K562 (cell line): ENCODE measurements at regions not wholly inside any gene's neighbourhood (a gene's known extent, or its start where the extent isn't known, plus 50 kb on each side); places are given as distances from the start of the nearest gene placed in this dataset.

Experiments used
- BRF2 ChIP-seq: IDR thresholded peaks from 3 replicates; pipeline ENCODE4 v1.6.1; 2011; ENCODE audit warnings: borderline replicate concordance, mild to moderate bottlenecking; ENCODE audit not compliant: insufficient read length, insufficient read depth
- EHMT2 ChIP-seq: fragments of 450-650 bp; IDR thresholded peaks from 2 replicates; pipeline ENCODE4 v1.6.1; 2018; ENCODE audit warnings: antibody characterized with exemption
- HINFP ChIP-seq: fragments of 450-650 bp; conservative IDR thresholded peaks from 2 replicates; pipeline ENCODE4 v1.6.1; 2016; ENCODE audit warnings: missing genetic modification characterization, low read depth, mild to moderate bottlenecking, control low read depth, missing compliant biosample characterization
- LEF1 ChIP-seq: fragments of 450-650 bp; IDR thresholded peaks from 2 replicates; pipeline ENCODE4 v1.6.1; 2016; ENCODE audit warnings: mild to moderate bottlenecking
- NCOA2 ChIP-seq, 2 experiments: fragments of 450-650 bp; IDR thresholded peaks; 2 replicates each; pipeline ENCODE4 v1.6.1; 2018; ENCODE audit warnings: mild to moderate bottlenecking in 2 of 2, moderate library complexity in 1 of 2; ENCODE audit not compliant: partially characterized antibody in 2 of 2
- ZBTB9 ChIP-seq: fragments of 450-650 bp; formaldehyde crosslinking; IDR thresholded peaks from 2 replicates; pipeline ENCODE4 v1.4.0; 2020; ENCODE audit warnings: mild to moderate bottlenecking, moderate library complexity
- TF ChIP-seq, protein P1 (sequence below): fragments of 450-650 bp; IDR thresholded peaks from 2 replicates; pipeline ENCODE4 v1.6.1; 2014; ENCODE audit warnings: low read depth, mild to moderate bottlenecking, moderate library complexity, borderline replicate concordance
- TF ChIP-seq, protein P2 (sequence below): fragments of 150-350 bp; IDR thresholded peaks from 2 replicates; pipeline ENCODE4 v1.6.1; 2014; ENCODE audit warnings: low read depth, mild to moderate bottlenecking, low read length, borderline replicate concordance

GRCh38 chr20:58130156-58130555 lies 98.3 kb downstream of the ANKRD60 start (continued):
- TF ChIP-seq, protein P1, sequence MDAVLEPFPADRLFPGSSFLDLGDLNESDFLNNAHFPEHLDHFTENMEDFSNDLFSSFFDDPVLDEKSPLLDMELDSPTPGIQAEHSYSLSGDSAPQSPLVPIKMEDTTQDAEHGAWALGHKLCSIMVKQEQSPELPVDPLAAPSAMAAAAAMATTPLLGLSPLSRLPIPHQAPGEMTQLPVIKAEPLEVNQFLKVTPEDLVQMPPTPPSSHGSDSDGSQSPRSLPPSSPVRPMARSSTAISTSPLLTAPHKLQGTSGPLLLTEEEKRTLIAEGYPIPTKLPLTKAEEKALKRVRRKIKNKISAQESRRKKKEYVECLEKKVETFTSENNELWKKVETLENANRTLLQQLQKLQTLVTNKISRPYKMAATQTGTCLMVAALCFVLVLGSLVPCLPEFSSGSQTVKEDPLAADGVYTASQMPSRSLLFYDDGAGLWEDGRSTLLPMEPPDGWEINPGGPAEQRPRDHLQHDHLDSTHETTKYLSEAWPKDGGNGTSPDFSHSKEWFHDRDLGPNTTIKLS: no peak
- TF ChIP-seq, protein P2, sequence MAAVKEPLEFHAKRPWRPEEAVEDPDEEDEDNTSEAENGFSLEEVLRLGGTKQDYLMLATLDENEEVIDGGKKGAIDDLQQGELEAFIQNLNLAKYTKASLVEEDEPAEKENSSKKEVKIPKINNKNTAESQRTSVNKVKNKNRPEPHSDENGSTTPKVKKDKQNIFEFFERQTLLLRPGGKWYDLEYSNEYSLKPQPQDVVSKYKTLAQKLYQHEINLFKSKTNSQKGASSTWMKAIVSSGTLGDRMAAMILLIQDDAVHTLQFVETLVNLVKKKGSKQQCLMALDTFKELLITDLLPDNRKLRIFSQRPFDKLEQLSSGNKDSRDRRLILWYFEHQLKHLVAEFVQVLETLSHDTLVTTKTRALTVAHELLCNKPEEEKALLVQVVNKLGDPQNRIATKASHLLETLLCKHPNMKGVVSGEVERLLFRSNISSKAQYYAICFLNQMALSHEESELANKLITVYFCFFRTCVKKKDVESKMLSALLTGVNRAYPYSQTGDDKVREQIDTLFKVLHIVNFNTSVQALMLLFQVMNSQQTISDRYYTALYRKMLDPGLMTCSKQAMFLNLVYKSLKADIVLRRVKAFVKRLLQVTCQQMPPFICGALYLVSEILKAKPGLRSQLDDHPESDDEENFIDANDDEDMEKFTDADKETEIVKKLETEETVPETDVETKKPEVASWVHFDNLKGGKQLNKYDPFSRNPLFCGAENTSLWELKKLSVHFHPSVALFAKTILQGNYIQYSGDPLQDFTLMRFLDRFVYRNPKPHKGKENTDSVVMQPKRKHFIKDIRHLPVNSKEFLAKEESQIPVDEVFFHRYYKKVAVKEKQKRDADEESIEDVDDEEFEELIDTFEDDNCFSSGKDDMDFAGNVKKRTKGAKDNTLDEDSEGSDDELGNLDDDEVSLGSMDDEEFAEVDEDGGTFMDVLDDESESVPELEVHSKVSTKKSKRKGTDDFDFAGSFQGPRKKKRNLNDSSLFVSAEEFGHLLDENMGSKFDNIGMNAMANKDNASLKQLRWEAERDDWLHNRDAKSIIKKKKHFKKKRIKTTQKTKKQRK: no peak
- TF ChIP-seq LEF1: no peak
- TF ChIP-seq BRF2: no peak
- TF ChIP-seq EHMT2: no peak
- no peak for TF ChIP-seq HINFP (tag)
- TF ChIP-seq NCOA2 (IDR thresholded peaks at IDR 0.05; ENCODE audit: partially characterized antibody in 2 of 2): no peak
- no peak for TF ChIP-seq ZBTB9 (CRISPR knock-in tag)
